Adrenal gland (tissue), 5 donors: ENCODE measurements at regions not wholly inside any gene's neighbourhood (a gene's known extent, or its start where the extent isn't known, plus 50 kb on each side); places are given as distances from the start of the nearest gene placed in this dataset.

Experiments
- CTCF ChIP-seq, 6 experiments: fragments of 450-650 bp in 4 of 6; fragments of 200-600 bp in 2 of 6; sonication (generic) in 1 of 6; IDR thresholded peaks; 1 replicate in 5 of 6; 2 replicates in 1 of 6; pipeline versions ENCODE4 v1.5.1 to v1.8.0; 2016 to 2021; ENCODE audit warnings: antibody characterized with exemption in 6 of 6, mild to moderate bottlenecking in 2 of 6, moderate library complexity in 1 of 6
- POLR2A ChIP-seq, 2 donors: fragments of 450-650 bp; IDR thresholded peaks; one replicate each; pipeline ENCODE4 v1.6.1; 2017; ENCODE audit warnings: antibody characterized with exemption in 2 of 2, mild to moderate bottlenecking in 2 of 2, moderate library complexity in 1 of 2
- donor health status: DM: no; HTN: no; CAD: no.

DNA sequence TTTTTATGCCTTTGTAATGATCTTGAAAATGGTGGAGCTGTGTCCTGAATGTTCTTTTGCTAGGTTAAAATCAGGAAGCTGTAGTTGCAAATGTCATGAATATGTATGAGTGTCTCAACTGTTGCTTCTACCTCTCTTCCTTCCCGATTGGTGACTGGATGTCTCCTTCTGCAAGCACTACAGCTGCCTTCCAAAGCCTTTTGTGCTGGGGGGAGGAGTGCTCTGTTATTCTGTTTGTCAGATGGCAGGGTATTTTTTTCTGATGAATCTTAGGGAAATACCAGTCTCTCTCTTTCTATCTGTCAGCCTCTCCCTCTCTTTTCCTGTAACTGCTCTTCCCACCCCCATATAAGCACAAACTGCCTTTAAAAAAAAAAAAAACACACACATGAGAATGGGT, 1396.3 kb upstream of the CELF4 start:
- TF ChIP-seq POLR2A (IDR thresholded peaks at IDR 0.05), result no peak
- TF ChIP-seq CTCF (IDR thresholded peaks at IDR 0.05), result no peak
